Keratinocyte (primary cell): ENCODE measurements at regions not wholly inside any gene's neighbourhood (a gene's known extent, or its start where the extent isn't known, plus 50 kb on each side); places are given as distances from the start of the nearest gene placed in this dataset.

Experiments used
- DNase-seq: peaks from one replicate; pipeline ENCODE4 v3.0.0-alpha.2; 2011; ENCODE audit warnings: low read depth, missing footprints, low spot score
- FAIRE-seq: peaks from 2 replicates; lab custom pipeline; 2011; peaks lifted over from hg19 to GRCh38; lab: Jason Lieb, UNC
- H2AFZ ChIP-seq: 2 replicates; pipeline ENCODE4 v1.6.0; 2012; ENCODE audit warnings: low read length, control low read depth, inconsistent platforms; ENCODE audit not compliant: control insufficient read depth
- H3K27ac ChIP-seq: 2 replicates; pipeline ENCODE4 v1.5.1; 2011; ENCODE audit warnings: low read length; ENCODE audit not compliant: control insufficient read depth, insufficient read depth
- H3K27me3 ChIP-seq: 3 replicates; pipeline ENCODE4 v1.6.0; 2011; ENCODE audit warnings: low read length; ENCODE audit not compliant: control insufficient read depth, insufficient read depth; ENCODE audit errors: extremely low read depth
- H3K36me3 ChIP-seq, 2 experiments: 2 replicates in 1 of 2; 3 replicates in 1 of 2; pipeline ENCODE4 v1.5.1; 2011; ENCODE audit warnings: low read length in 2 of 2, mild to moderate bottlenecking in 1 of 2; ENCODE audit not compliant: control insufficient read depth in 2 of 2, insufficient read depth in 2 of 2; ENCODE audit errors: extremely low read depth in 1 of 2
- H3K4me1 ChIP-seq: 3 replicates; pipeline ENCODE4 v1.5.1; 2011; ENCODE audit warnings: low read length; ENCODE audit not compliant: control insufficient read depth, insufficient read depth; ENCODE audit errors: extremely low read depth
- H3K4me2 ChIP-seq: 3 replicates; pipeline ENCODE4 v1.6.0; 2011; ENCODE audit warnings: low read depth, low read length; ENCODE audit not compliant: control insufficient read depth, insufficient read depth; ENCODE audit errors: extremely low read depth
- H3K4me3 ChIP-seq, 3 experiments: fragments of 200-600 bp in 1 of 3; sonication (generic) in 1 of 3; 2 replicates in 2 of 3; 3 replicates in 1 of 3; pipeline ENCODE4 v1.5.1; 2011 to 2016; ENCODE audit warnings: low read length in 3 of 3, mild to moderate bottlenecking in 3 of 3, control low read depth in 2 of 3, inconsistent platforms in 1 of 3, low read depth in 1 of 3, mixed read lengths in 1 of 3, mixed run types in 1 of 3, moderate library complexity in 1 of 3; ENCODE audit not compliant: control insufficient read depth in 2 of 3, insufficient read depth in 2 of 3; ENCODE audit errors: extremely low read depth in 1 of 3
- H3K79me2 ChIP-seq: 2 replicates; pipeline ENCODE4 v1.6.0; 2012; ENCODE audit warnings: low read length; ENCODE audit not compliant: control insufficient read depth, insufficient read depth
- H3K9ac ChIP-seq: 3 replicates; pipeline ENCODE4 v1.6.0; 2011; ENCODE audit warnings: low read length; ENCODE audit not compliant: control insufficient read depth, insufficient read depth; ENCODE audit errors: extremely low read depth
- H3K9me1 ChIP-seq: 3 replicates; pipeline ENCODE4 v1.6.0; 2011; ENCODE audit warnings: low read length; ENCODE audit not compliant: control insufficient read depth, insufficient read depth; ENCODE audit errors: extremely low read depth
- H3K9me3 ChIP-seq: 2 replicates; pipeline ENCODE4 v1.5.1; 2012; ENCODE audit warnings: low read depth, low read length; ENCODE audit not compliant: control insufficient read depth
- H4K20me1 ChIP-seq: 3 replicates; pipeline ENCODE4 v1.6.0; 2011; ENCODE audit warnings: low read length; ENCODE audit not compliant: control insufficient read depth, insufficient read depth; ENCODE audit errors: extremely low read depth
- CTCF ChIP-seq, 3 experiments: IDR thresholded peaks in 1 of 3; conservative IDR thresholded peaks in 1 of 3; optimal IDR thresholded peaks in 1 of 3; 2 replicates in 2 of 3; 3 replicates in 1 of 3; pipeline versions ENCODE3 to v1.5.1; 2011; ENCODE audit warnings: low read length in 3 of 3, mild to moderate bottlenecking in 3 of 3, moderate library complexity in 2 of 3, control low read depth in 1 of 3, inconsistent platforms in 1 of 3; ENCODE audit not compliant: insufficient read depth in 2 of 3; ENCODE audit errors: extremely low read depth in 1 of 3
- EZH2 ChIP-seq: IDR thresholded peaks from one replicate; pipeline ENCODE4 v1.6.1; 2012; ENCODE audit warnings: inconsistent platforms, mild to moderate bottlenecking, low read length, moderate library complexity
- dilution Hi-C: fragments of 300-500 bp; cut with MboI; formaldehyde crosslinking; loops from one replicate; pipeline ENCODE4 v1.7.0; 2020; ENCODE audit warnings: low sequenced_read_pairs; ENCODE audit not compliant: extremely low pct_ligation_motif_present

GRCh38 chr1:87705233-87705632, 376.6 kb downstream of the LMO4 start:
- Histone ChIP-seq H3K4me3 (no peak overlapping the region), H3K9ac (no peak overlapping the region), H4K20me1 (no peaks in the 10 kb centered on the region), H2AFZ (no peak overlapping the region), H3K9me1 (no peaks in the 10 kb centered on the region), H3K4me2 (no peak overlapping the region), H3K4me1 (no peaks in the 10 kb centered on the region), H3K36me3 (no peaks in the 10 kb centered on the region), H3K9me3 (no peaks in the 10 kb centered on the region), H3K27me3 (no peaks in the 10 kb centered on the region), H3K27ac (no peak overlapping the region), H3K79me2 (no peaks in the 10 kb centered on the region)
- dilution Hi-C loops = no loop called here
- TF ChIP-seq CTCF (optimal IDR thresholded peaks at IDR 0.05 in 1 of 3, IDR thresholded peaks at IDR 0.05 in 1 of 3, conservative IDR thresholded peaks at IDR 0.05 in 1 of 3; ENCODE audit: extremely low read depth in 1 of 3, insufficient read depth in 2 of 3, low read length in 3 of 3) (no peak), EZH2 (no peak)
- DNase-seq (no peak), FAIRE-seq (no peak)

GRCh38 chr1:87706203-87706602, 377.5 kb downstream of the LMO4 start:
- Histone ChIP-seq H3K27ac (no peak overlapping the region), H3K27me3 (no peaks in the 10 kb centered on the region), H3K4me3 (no peak overlapping the region), H3K4me2 (no peak overlapping the region), H3K9me3 (no peaks in the 10 kb centered on the region), H4K20me1 (no peaks in the 10 kb centered on the region), H3K36me3 (no peaks in the 10 kb centered on the region), H3K4me1 (no peaks in the 10 kb centered on the region), H3K9me1 (no peaks in the 10 kb centered on the region), H3K79me2 (no peaks in the 10 kb centered on the region), H2AFZ (no peak overlapping the region), H3K9ac (no peak overlapping the region)
- FAIRE-seq (no peak), DNase-seq (no peak)
- TF ChIP-seq CTCF (optimal IDR thresholded peaks at IDR 0.05 in 1 of 3, IDR thresholded peaks at IDR 0.05 in 1 of 3, conservative IDR thresholded peaks at IDR 0.05 in 1 of 3; ENCODE audit: extremely low read depth in 1 of 3, insufficient read depth in 2 of 3, low read length in 3 of 3) (no peak), EZH2 (no peak)
- dilution Hi-C loops = no loop called here
